ENCODE measurements at regions not wholly inside any gene's neighbourhood (a gene's known extent, or its start where the extent isn't known, plus 50 kb on each side); places are given as distances from the start of the nearest gene placed in this dataset.

GRCh38 chr9:103942651-103943050 is 151.5 kb upstream of the SMC2 start:
- H3K9me3 ChIP-seq (ENCODE audit: control insufficient read depth, insufficient read depth, low read depth, low read length) = no peaks in the 10 kb centered on the region
- ChIA-PET CTCF (no interaction called here), POLR2A (no interaction called here)
- H3K36me3 ChIP-seq (ENCODE audit: control insufficient read depth in 2 of 2, insufficient read depth in 1 of 2, low read length in 2 of 2) = no peaks in the 10 kb centered on the region
- H3K4me3 ChIP-seq (ENCODE audit: low read depth, low read length) = no peak overlapping the region
- H3K27ac ChIP-seq (ENCODE audit: extremely low read depth, low read depth, low read length) = no peak overlapping the region
- TF ChIP-seq ZBTB21 (tag by site-specific recombination; IDR thresholded peaks at IDR 0.05) (no peak), ZNF302 (tag by site-specific recombination; IDR thresholded peaks at IDR 0.05; ENCODE audit: low read depth) (no peak), ZNF561 (tag by site-specific recombination; IDR thresholded peaks at IDR 0.05; ENCODE audit: borderline replicate concordance) (no peak), TRIM28 (IDR thresholded peaks at IDR 0.05; ENCODE audit: borderline replicate concordance, low read length) (no peak), ZSCAN5A (tag by site-specific recombination; IDR thresholded peaks at IDR 0.05) (no peak), ZFP37 (tag by site-specific recombination; IDR thresholded peaks at IDR 0.05) (no peak), YY1 (tag by site-specific recombination; IDR thresholded peaks at IDR 0.05) (no peak)
- no peaks in the 10 kb centered on the region for H3K4me1 ChIP-seq (ENCODE audit: control insufficient read depth, insufficient read depth, low read length)

- TF ChIP-seq ZFP37 (tag by site-specific recombination; IDR thresholded peaks at IDR 0.05) (no peak), ZNF175 (tag by site-specific recombination; IDR thresholded peaks at IDR 0.05) (no peak), ZBTB26 (tag by site-specific recombination; optimal IDR thresholded peaks at IDR 0.05) (no peak), ZBTB44 (tag by site-specific recombination; IDR thresholded peaks at IDR 0.05) (no peak)
- Histone ChIP-seq H3K9me3 (ENCODE audit: control insufficient read depth, insufficient read depth, low read depth, low read length) (no peaks in the 10 kb centered on the region), H3K27ac (ENCODE audit: extremely low read depth, low read depth, low read length) (no peak overlapping the region), H3K36me3 (ENCODE audit: control insufficient read depth in 2 of 2, insufficient read depth in 1 of 2, low read length in 2 of 2) (no peaks in the 10 kb centered on the region), H3K4me1 (ENCODE audit: control insufficient read depth, insufficient read depth, low read length) (no peaks in the 10 kb centered on the region), H3K4me3 (ENCODE audit: low read depth, low read length) (no peak overlapping the region)
- ChIA-PET CTCF (no interaction called here), POLR2A (no interaction called here)
These were observed 145.0 kb upstream of the SMC2 start for GRCh38 chr9:103949096-103949495.

- ChIA-PET POLR2A (no interaction called here), CTCF (no interaction called here)
- Histone ChIP-seq H3K4me3 (ENCODE audit: low read depth, low read length) (no peak overlapping the region), H3K27ac (ENCODE audit: extremely low read depth, low read depth, low read length) (no peak overlapping the region), H3K4me1 (ENCODE audit: control insufficient read depth, insufficient read depth, low read length) (no peaks in the 10 kb centered on the region), H3K9me3 (ENCODE audit: control insufficient read depth, insufficient read depth, low read depth, low read length) (no peaks in the 10 kb centered on the region), H3K36me3 (ENCODE audit: control insufficient read depth in 2 of 2, insufficient read depth in 1 of 2, low read length in 2 of 2) (no peaks in the 10 kb centered on the region)
- TF ChIP-seq KLF7 (tag by site-specific recombination; IDR thresholded peaks at IDR 0.05; ENCODE audit: borderline replicate concordance) (no peak), ZIC2 (tag by site-specific recombination; IDR thresholded peaks at IDR 0.05) (no peak), ZNF423 (tag by site-specific recombination; IDR thresholded peaks at IDR 0.05) (no peak), HOXC10 (CRISPR knock-in tag; IDR thresholded peaks at IDR 0.05) (no peak), ZNF621 (tag by site-specific recombination; IDR thresholded peaks at IDR 0.05) (no peak), SP2 (tag by site-specific recombination; IDR thresholded peaks at IDR 0.05) (no peak), ZNF302 (tag by site-specific recombination; IDR thresholded peaks at IDR 0.05; ENCODE audit: low read depth) (no peak), ZNF174 (tag by site-specific recombination; IDR thresholded peaks at IDR 0.05) (no peak), ZNF555 (tag by site-specific recombination; conservative IDR thresholded peaks at IDR 0.05) (no peak), CTCF (tag by site-specific recombination; IDR thresholded peaks at IDR 0.05) (no peak), ZNF148 (tag by site-specific recombination; IDR thresholded peaks at IDR 0.05; ENCODE audit: borderline replicate concordance) (no peak), ZNF624 (tag by site-specific recombination; IDR thresholded peaks at IDR 0.05) (no peak), REPIN1 (tag by site-specific recombination; IDR thresholded peaks at IDR 0.05; ENCODE audit: low read depth) (no peak), SETDB1 (IDR thresholded peaks at IDR 0.05; ENCODE audit: insufficient read length, low read length) (no peak), GLIS2 (tag by site-specific recombination; IDR thresholded peaks at IDR 0.05) (no peak), ZNF549 (tag by site-specific recombination; IDR thresholded peaks at IDR 0.05) (no peak)
These were observed 116.9 kb upstream of the SMC2 start for GRCh38 chr9:103977163-103977562.
